ENCODE measurements at regions not wholly inside any gene's neighbourhood (a gene's known extent, or its start where the extent isn't known, plus 50 kb on each side); places are given as distances from the start of the nearest gene placed in this dataset.
"Not testable (repeated sequence)": the region's sequence is repeated elsewhere in the genome, so short reads cannot be mapped to it uniquely, and the experiment has no call there.

- DNase-seq (ENCODE audit: low spot score): no peak
These were observed 91.9 kb downstream of the FCRL5 start for GRCh38 chr1:157460381-157460780.

DNA sequence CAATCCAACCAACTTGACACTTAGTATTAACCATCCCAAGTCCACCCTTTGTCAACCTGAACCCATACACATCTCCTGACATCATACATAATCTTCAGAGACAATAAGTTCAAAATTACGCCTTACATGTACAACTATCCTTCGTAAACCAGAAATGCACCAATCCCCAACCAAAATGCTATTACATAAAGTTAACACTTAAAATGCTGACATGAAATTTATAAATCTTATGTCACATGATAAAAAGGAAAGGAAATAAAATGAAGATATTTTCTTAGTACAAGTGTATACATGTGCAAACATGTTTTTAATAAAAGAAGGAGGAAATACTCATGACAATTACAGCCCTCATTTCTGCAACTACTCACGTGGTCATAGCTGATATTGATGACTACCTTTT is 95.0 kb downstream of the FCRL5 start:
- DNase-seq (ENCODE audit: low spot score): no peak

DNA sequence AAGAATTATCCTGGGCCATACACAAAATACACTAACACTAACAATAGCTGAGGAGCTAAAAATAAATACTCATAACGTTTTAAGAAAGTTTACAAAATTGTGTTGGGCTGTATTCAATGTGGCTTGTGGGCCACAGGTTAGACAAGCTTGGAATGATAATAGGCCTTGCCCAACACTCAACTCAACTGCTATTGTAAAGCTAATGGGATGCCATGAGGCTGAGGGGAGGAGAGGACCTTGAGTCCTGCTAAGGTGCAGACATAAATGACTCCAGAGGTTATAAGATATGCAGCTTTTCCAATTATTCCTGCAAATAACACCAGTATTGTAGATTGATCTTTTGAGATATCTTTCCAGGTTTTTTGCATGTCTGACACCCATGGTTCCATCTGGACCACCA is 97.0 kb downstream of the FCRL5 start:
- no peak for DNase-seq (ENCODE audit: low spot score)

DNA sequence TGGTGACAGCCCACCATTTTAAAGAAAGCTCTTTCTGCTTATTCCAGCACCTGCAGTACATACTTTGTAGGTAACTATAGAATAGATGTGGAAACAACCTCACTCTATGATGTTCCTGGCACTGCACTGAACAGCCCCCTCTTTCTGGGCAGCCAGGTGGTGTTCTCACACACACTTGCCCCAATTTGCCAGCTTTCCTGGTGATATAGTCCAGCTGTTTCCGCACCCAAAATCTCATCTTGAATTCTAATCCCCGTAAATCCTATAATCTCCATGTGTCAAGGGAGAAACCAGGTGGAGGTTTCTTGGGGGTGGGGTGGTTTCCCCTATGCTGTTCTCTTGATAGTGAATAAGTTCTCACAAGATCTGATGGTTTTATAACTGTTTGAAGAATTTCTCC is 102.2 kb downstream of the FCRL5 start:
- DNase-seq (ENCODE audit: low spot score): no peak

DNA sequence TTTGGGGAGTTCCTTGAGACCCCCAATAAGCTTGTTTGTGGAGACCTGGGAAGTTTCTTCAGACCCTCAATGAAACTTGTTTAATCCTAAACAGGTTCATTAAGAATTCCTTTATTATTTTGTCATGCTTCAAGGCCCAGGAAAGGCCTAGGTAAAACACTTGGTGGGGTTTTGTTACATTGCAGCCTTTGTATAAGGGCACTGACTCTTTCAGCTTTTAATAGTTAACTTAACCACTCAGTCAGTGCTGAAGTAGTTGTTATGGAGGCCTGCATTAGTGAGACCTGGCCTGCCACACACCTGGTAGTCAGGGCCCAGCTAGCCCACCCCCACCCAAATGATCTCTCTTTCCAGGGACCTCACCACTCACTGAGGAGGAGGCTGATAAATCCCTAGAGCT is 103.7 kb downstream of the FCRL5 start:
- no peak for DNase-seq (ENCODE audit: low spot score)

DNA sequence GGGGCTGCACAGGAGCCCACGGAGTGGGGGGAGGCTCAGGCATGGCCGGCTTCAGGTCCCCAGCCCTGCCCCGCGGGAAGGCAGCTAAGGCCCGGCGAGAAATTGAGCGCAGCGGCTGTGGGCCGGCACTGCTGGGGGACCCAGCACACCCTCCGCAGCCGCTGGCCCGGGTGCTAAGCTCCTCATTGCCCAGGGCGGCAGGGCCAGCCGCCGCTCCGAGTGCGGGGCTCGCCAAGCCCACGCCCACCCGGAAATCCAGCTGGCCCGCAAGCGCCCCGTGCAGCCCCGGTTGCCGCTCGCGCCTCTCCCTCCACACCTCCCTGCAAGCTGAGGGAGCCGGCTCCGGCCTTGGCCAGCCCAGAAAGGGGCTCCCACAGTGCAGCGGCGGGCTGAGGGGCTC is 106.0 kb downstream of the FCRL5 start:
- DNase-seq (ENCODE audit: low spot score): not testable (repeated sequence)

GRCh38 chr1:157445616-157446140 is 106.6 kb downstream of the FCRL5 start:
- not testable (repeated sequence) for DNase-seq (ENCODE audit: low spot score)

DNA sequence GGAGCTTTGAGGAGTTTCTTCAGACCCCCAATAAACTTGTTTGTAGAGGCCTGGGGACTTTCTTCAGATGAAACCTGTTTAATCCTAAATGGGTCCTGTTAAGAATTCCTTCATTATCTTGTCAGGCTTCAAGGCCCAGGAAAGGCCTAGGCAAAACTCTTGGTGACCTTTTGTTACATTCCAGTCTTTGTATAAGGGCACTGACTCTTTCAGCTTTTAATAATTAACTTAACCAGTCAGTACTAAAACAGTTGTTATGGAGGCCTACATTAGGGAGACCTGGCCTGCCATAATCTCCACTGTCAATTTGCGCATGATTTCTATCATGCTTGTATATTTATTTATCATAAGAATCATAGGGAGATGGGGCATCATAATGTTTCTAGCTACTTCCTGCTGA is 110.2 kb downstream of the FCRL5 start:
- DNase-seq (ENCODE audit: low spot score): no peak

DNA sequence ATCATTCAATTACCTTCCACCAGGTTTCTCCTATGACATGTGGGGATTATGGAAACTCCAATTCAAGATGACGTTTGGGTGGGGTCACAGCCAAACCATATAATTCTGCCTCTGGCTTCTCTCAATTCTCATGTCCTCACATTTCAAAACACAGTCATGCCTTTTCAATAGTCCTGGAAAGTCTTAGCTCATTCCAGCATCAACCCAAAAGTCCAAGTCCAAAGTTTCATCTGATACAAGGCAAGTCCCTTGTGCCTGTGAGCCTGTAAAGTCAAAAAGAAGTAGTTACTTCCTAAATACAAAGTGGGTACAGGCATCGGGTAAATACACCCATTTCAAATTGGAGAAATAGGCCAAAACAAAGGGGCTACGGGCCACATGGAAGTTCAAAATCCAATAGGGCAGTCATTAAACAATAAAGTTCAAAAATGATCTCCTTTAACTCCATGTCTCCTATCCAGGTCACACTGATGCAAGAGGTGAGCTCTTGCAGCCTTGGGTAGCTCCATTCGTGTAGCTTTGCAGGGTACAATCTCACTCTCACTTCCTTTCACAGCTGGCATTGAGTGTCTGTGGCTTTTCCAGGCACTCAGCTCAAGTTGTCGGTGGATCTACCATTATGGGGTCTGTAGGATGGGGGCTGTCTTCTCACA is 112.9 kb downstream of the FCRL5 start:
- DNase-seq (ENCODE audit: low spot score): no peak

GRCh38 chr1:157438613-157439012 is 113.7 kb downstream of the FCRL5 start:
- DNase-seq (ENCODE audit: low spot score): no peak

DNA sequence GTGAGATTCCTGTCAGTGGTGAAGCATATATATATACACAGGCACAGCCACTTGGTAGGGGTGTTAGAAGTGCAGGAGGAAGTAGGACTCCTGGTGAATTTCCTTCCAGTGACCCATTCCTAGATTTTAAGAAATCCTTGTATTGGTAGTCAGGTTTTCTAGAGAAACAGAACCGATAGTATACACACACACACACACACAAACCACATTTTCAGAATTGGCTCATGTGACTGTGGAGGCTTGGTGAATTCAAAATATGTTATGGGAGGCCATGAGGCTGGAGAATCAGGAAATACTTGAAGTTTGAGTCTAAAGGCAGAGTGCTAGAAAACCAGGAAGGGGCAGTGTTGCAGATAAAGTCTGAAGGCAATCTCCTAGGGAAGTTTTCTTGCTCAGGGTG is 114.2 kb downstream of the FCRL5 start:
- no peak for DNase-seq (ENCODE audit: low spot score)

DNA sequence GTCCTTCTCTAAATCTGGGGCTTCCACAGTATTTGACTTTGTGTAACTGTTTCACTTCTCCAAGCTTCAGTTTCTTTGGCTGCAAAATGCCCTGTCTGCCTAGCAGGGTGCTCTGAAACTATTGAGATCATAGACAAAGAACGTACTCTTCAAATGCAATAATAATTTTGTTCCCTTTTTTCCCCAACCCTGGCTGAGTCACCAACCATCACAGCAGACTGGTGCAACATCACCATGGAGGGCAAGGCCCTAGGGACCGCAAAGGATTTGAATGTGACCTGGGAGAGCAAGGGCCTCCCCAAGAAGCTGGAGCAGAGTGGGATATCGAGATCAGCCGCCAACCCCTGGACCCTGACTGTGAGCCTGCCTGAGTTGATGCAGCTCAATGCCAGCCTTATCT is 115.0 kb downstream of the FCRL5 start:
- no peak for DNase-seq (ENCODE audit: low spot score)

GRCh38 chr1:157431751-157432150 is 120.6 kb downstream of the FCRL5 start:
- no peak for DNase-seq (ENCODE audit: low spot score)

GRCh38 chr1:157429601-157430240 is 122.6 kb downstream of the FCRL5 start:
- no peak for DNase-seq (ENCODE audit: low spot score)

DNA sequence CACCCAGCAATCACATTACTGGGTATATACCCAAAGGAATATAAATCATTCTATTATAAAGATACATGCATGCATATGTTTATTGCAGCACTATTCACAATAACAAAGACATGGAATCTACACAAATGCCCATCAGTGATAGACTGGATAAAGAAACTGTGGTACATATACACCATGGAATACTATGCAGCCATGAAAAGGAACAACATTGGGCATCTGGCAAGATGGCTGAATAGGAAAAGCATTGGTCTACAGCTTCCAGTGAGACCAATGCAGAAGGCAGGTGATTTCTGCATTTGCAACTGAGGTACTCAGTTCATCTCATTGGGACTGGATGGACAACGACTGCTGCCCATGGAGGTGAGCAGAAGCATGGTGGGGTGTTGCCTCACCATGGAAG is 128.6 kb downstream of the FCRL5 start:
- DNase-seq (ENCODE audit: low spot score): not testable (repeated sequence)

- DNase-seq (ENCODE audit: low spot score): no peak
These were observed 132.3 kb downstream of the FCRL5 start for GRCh38 chr1:157419845-157420542.

- DNase-seq (ENCODE audit: low spot score): no peak
These were observed 133.7 kb downstream of the FCRL5 start for GRCh38 chr1:157418659-157419058.

DNA sequence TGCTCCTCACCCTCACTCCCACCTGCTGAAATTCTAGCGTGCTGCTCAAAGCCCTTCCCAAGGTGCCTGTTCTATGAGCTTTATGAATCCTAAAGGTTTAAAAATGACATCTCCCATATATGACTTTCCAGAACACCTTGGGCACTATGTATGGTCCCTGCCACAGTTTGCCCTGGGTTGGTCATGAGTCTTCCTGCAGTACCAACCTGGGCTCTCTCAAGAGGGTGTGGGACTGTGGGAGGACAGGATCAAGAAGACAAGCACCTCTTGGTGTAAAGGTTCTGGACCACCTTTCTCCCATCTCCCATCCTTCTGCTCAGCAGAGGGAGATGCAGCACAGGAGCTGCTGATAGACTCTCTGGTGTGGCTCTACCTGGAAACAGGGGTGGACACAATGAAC is 134.1 kb downstream of the FCRL5 start:
- DNase-seq (ENCODE audit: low spot score): no peak

DNA sequence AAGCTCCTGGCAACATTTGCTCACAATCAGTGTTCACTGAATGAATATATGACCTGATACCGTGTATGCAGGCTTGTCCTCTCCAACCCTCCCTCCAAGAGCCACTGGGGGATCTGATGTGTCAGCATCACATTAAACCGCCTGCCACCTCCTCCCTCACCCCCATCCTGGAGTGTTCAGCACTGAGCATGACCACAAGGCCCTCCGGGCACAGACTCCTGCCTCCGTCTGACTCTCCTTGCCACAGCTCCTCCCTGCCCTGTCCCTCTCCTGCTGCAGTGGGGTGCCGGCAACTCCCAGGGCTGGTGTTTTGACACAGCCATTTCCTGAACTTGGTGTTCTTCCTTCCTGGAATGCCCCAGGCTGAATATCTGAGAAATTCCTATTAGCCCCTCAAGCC is 136.7 kb downstream of the FCRL5 start:
- no peak for DNase-seq (ENCODE audit: low spot score)

GRCh38 chr1:157412308-157412707 is 140.0 kb downstream of the FCRL5 start:
- DNase-seq (ENCODE audit: low spot score): no peak

DNA sequence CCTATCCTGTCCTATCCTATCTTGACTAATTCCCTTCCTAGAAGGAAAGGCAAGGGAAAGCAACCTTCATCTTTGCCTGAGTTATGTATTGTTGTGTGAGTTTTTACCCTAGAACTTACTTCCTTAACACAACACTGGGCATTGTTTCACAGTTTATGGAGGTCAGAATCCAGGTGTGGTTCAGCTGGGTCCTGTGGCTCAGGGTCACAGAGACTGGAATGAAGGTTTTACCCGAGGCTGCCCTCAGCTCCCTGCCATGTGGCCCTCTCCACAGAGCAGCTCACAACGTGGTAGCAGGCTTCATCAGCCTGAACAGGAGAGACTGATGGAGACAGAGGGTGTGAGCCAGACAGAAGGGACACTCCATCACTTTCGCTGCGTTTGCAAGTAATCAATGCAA is 140.5 kb downstream of the FCRL5 start:
- no peak for DNase-seq (ENCODE audit: low spot score)

DNA sequence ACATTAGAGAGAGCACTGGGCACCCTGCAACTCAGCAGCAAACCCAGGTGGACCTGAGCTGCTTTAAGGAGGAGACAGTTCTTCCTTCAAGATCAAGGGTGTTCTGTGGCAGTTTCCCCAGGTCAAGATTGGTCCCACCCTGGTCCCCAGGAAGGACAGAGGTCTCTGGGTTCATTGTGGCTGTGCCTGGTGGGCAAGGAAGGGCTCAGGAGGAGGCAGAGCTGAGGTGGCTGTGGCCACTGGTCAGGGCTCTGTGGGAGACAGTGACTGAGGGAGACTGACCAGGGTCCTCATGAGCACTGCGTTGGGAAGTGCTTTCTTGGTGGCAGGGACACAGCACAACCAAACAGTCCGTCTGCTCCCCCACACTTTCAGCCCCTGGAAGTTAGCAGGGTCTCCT is 141.3 kb downstream of the FCRL5 start:
- DNase-seq (ENCODE audit: low spot score): no peak

- no peak for DNase-seq (ENCODE audit: low spot score)
These were observed 141.9 kb downstream of the FCRL5 start for GRCh38 chr1:157410457-157410856.

Measured in mesenteric fat pad (tissue), 1 donor.